Astrocyte (in vitro differentiated cells and primary cell): ENCODE measurements at regions not wholly inside any gene's neighbourhood (a gene's known extent, or its start where the extent isn't known, plus 50 kb on each side); places are given as distances from the start of the nearest gene placed in this dataset.

ENCODE experiments used
- DNase-seq: peaks from one replicate; pipeline ENCODE4 v3.0.0-alpha.2; 2010; ENCODE audit warnings: low read depth
- FAIRE-seq: peaks from 2 replicates; lab custom pipeline; 2011; peaks lifted over from hg19 to GRCh38; lab: Jason Lieb, UNC
- H2AFZ ChIP-seq: 2 replicates; pipeline ENCODE4 v1.6.0; 2012; ENCODE audit warnings: low read depth, low read length, inconsistent platforms
- H3K27ac ChIP-seq: 2 replicates; pipeline ENCODE4 v1.5.1; 2011; ENCODE audit warnings: low read depth, low read length, inconsistent platforms
- H3K27me3 ChIP-seq: 2 replicates; pipeline ENCODE4 v1.6.0; 2011; ENCODE audit warnings: low read length, inconsistent platforms; ENCODE audit not compliant: insufficient read depth
- H3K36me3 ChIP-seq: 2 replicates; pipeline ENCODE4 v1.5.1; 2011; ENCODE audit warnings: low read length, inconsistent platforms; ENCODE audit not compliant: insufficient read depth
- H3K4me1 ChIP-seq: 2 replicates; pipeline ENCODE4 v1.5.1; 2011; ENCODE audit warnings: low read length, inconsistent platforms; ENCODE audit not compliant: insufficient read depth
- H3K4me2 ChIP-seq: 2 replicates; pipeline ENCODE4 v1.6.0; 2012; ENCODE audit warnings: low read length, inconsistent platforms
- H3K4me3 ChIP-seq: 2 replicates; pipeline ENCODE4 v1.5.1; 2011; ENCODE audit warnings: low read depth, mild to moderate bottlenecking, low read length, inconsistent platforms; ENCODE audit not compliant: insufficient read depth
- H3K79me2 ChIP-seq: 2 replicates; pipeline ENCODE4 v1.6.0; 2012; ENCODE audit warnings: mild to moderate bottlenecking, low read length, inconsistent platforms; ENCODE audit not compliant: insufficient read depth
- H3K9ac ChIP-seq: 2 replicates; pipeline ENCODE4 v1.6.0; 2012; ENCODE audit warnings: mild to moderate bottlenecking, low read length, inconsistent platforms
- H3K9me3 ChIP-seq: 2 replicates; pipeline ENCODE4 v1.5.1; 2012; ENCODE audit warnings: low read depth, mild to moderate bottlenecking, low read length, inconsistent platforms; ENCODE audit not compliant: insufficient read depth
- H4K20me1 ChIP-seq: 2 replicates; pipeline ENCODE4 v1.6.0; 2012; ENCODE audit warnings: low read length, inconsistent platforms; ENCODE audit not compliant: insufficient read depth
- H3K27ac Mint-ChIP-seq: one replicate; pipeline ENCODE4 v1.8.0; 2021; ENCODE audit warnings: mild to moderate bottlenecking, mixed read lengths; ENCODE audit not compliant: unreplicated experiment
- H3K27me3 Mint-ChIP-seq: one replicate; pipeline ENCODE4 v1.8.0; 2021; ENCODE audit warnings: low read depth, mixed read lengths; ENCODE audit not compliant: unreplicated experiment
- H3K36me3 Mint-ChIP-seq: one replicate; pipeline ENCODE4 v1.8.0; 2021; ENCODE audit warnings: low read depth, mixed read lengths; ENCODE audit not compliant: unreplicated experiment
- H3K4me1 Mint-ChIP-seq: one replicate; pipeline ENCODE4 v1.8.0; 2021; ENCODE audit warnings: low read depth, mixed read lengths; ENCODE audit not compliant: unreplicated experiment
- H3K4me3 Mint-ChIP-seq: one replicate; pipeline ENCODE4 v1.8.0; 2021; ENCODE audit warnings: mild to moderate bottlenecking, moderate library complexity, mixed read lengths; ENCODE audit not compliant: unreplicated experiment
- H3K9me3 Mint-ChIP-seq: one replicate; pipeline ENCODE4 v1.8.0; 2021; ENCODE audit warnings: mild to moderate bottlenecking, mixed read lengths; ENCODE audit not compliant: unreplicated experiment
- CTCF ChIP-seq: IDR thresholded peaks from 2 replicates; pipeline ENCODE4 v1.5.1; 2011; ENCODE audit warnings: low read depth, mild to moderate bottlenecking, inconsistent platforms, low read length, moderate library complexity; ENCODE audit not compliant: insufficient read depth
- EZH2 ChIP-seq: IDR thresholded peaks from 2 replicates; pipeline ENCODE4 v1.6.1; 2012; ENCODE audit warnings: mild to moderate bottlenecking, low read length, inconsistent platforms; ENCODE audit not compliant: insufficient read depth

GRCh38 chr3:159807137-159808040 lies 181.2 kb upstream of the IL12A start:
- H3K4me3 ChIP-seq: no peak overlapping the region
- no peaks in the 10 kb centered on the region for H3K27me3 ChIP-seq
- peaks cover 19% of the 10 kb centered on the region for H3K4me1 ChIP-seq
- H3K9me3 Mint-ChIP-seq: no peaks in the 10 kb centered on the region
- H3K27ac ChIP-seq: no peak overlapping the region
- H4K20me1 ChIP-seq: peaks cover 84% of the 10 kb centered on the region
- no peaks in the 10 kb centered on the region for H3K36me3 ChIP-seq
- H3K4me2 ChIP-seq: no peak overlapping the region
- H3K4me1 Mint-ChIP-seq: peaks cover 46% of the 10 kb centered on the region
- FAIRE-seq (peak; percentile 20), DNase-seq (no peak)
- H3K4me3 Mint-ChIP-seq: no peak overlapping the region
- no peak overlapping the region for H3K9ac ChIP-seq
- TF ChIP-seq EZH2 (no peak), CTCF (no peak)
- H2AFZ ChIP-seq: no peak overlapping the region
- H3K9me3 ChIP-seq: no peaks in the 10 kb centered on the region
- no peak overlapping the region for H3K27ac Mint-ChIP-seq
- no peaks in the 10 kb centered on the region for H3K36me3 Mint-ChIP-seq
- H3K79me2 ChIP-seq: peaks cover 94% of the 10 kb centered on the region
- no peaks in the 10 kb centered on the region for H3K27me3 Mint-ChIP-seq

- Histone ChIP-seq H3K36me3 (peaks cover 5% of the 10 kb centered on the region), H3K9ac (no peak overlapping the region), H3K27me3 (no peaks in the 10 kb centered on the region), H4K20me1 (peaks cover 76% of the 10 kb centered on the region), H3K4me3 (no peak overlapping the region), H3K4me1 (peaks cover 5% of the 10 kb centered on the region), H3K9me3 (no peaks in the 10 kb centered on the region), H3K27ac (no peak overlapping the region), H3K79me2 (peaks cover 95% of the 10 kb centered on the region), H3K4me2 (no peak overlapping the region), H2AFZ (no peak overlapping the region)
- Mint-ChIP-seq H3K9me3 (no peaks in the 10 kb centered on the region), H3K27me3 (no peaks in the 10 kb centered on the region), H3K4me1 (peaks cover 27% of the 10 kb centered on the region), H3K4me3 (no peak overlapping the region), H3K36me3 (peaks cover 5% of the 10 kb centered on the region), H3K27ac (peak overlapping the region; percentile 18)
- TF ChIP-seq CTCF (no peak), EZH2 (no peak)
- DNase-seq (no peak), FAIRE-seq (no peak)
Observed at GRCh38 chr3:159813822-159814531, 174.7 kb upstream of the IL12A start.
